Uterus (tissue), 3 donors: ENCODE measurements at regions not wholly inside any gene's neighbourhood (a gene's known extent, or its start where the extent isn't known, plus 50 kb on each side); places are given as distances from the start of the nearest gene placed in this dataset.
A peak's percentile ranks its signal among the peaks of the same experiment; 100 is the strongest.

ENCODE experiments used
- DNase-seq, 2 donors: peaks; one replicate each; pipeline ENCODE4 v3.0.0-alpha.2; 2019 to 2020
- H3K27ac ChIP-seq, 2 donors: fragments of 200-600 bp; sonication (generic); 1 replicate in 1 of 2; 2 replicates in 1 of 2; pipeline ENCODE4 v1.5.1; 2016 to 2018
- H3K27me3 ChIP-seq, 2 donors: fragments of 200-600 bp; sonication (generic); one replicate each; pipeline ENCODE4 v1.5.1; 2018 to 2019; ENCODE audit warnings: control low read depth in 1 of 2
- H3K36me3 ChIP-seq, 2 donors: fragments of 200-600 bp; sonication (generic); one replicate each; pipeline ENCODE4 v1.5.1; 2019; ENCODE audit warnings: control low read depth in 1 of 2
- H3K4me1 ChIP-seq, 2 donors: fragments of 200-600 bp; sonication (generic); one replicate each; pipeline ENCODE4 v1.5.1; 2018 to 2019; ENCODE audit warnings: control low read depth in 1 of 2
- H3K4me3 ChIP-seq, 2 donors: fragments of 200-600 bp; sonication (generic); 1 replicate in 1 of 2; 2 replicates in 1 of 2; pipeline ENCODE4 v1.5.1; 2018 to 2019; ENCODE audit warnings: mild to moderate bottlenecking in 1 of 2
- H3K9me3 ChIP-seq, 2 donors: fragments of 200-600 bp; sonication (generic); one replicate each; pipeline ENCODE4 v1.5.1; 2019; ENCODE audit warnings: control low read depth in 1 of 2
- CTCF ChIP-seq, 4 experiments: fragments of 200-600 bp in 2 of 4; fragments of 450-650 bp in 2 of 4; sonication (generic) in 2 of 4; IDR thresholded peaks; one replicate each; pipeline ENCODE4 v1.5.1; 2016 to 2019; ENCODE audit warnings: antibody characterized with exemption in 4 of 4, mild to moderate bottlenecking in 2 of 4, moderate library complexity in 1 of 4
- POLR2A ChIP-seq, 2 donors: fragments of 450-650 bp; IDR thresholded peaks; one replicate each; pipeline ENCODE4 v1.6.1; 2016; ENCODE audit warnings: antibody characterized with exemption in 2 of 2, mild to moderate bottlenecking in 1 of 2, moderate library complexity in 1 of 2
- intact Hi-C: fragments of 100-400 bp; cut with DNase I; formaldehyde crosslinking; loops from one replicate; pipeline ENCODE4 v1.15.1; 2023; ENCODE audit warnings: low total_unique reads
- donor health status: DM: yes; HTN: yes; CAD: no.

DNA sequence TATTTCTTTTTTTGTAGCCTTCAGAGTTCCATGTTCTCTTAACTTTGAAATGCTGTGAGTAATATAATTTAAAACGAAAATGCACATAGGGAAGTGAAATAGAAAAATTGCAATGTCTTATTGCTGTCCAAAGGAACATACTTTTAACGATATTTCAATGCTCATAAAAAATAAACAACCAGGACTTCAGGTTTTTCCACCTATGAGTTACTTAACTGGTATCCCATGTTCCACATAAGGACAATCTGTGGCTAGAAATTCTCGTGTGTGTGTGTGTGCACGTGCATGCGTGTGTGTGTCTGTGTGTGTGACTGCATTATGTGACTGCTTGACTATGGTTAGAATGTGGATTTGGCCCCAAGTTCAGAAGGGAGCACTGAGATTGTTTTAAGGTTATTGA is 200.8 kb upstream of the ADGRL4 start:
- H3K27ac ChIP-seq, result no peak overlapping the region
- H3K4me3 ChIP-seq, result no peak overlapping the region
- no peaks in the 10 kb centered on the region for H3K9me3 ChIP-seq
- TF ChIP-seq POLR2A (IDR thresholded peaks at IDR 0.05) (no peak), CTCF (IDR thresholded peaks at IDR 0.05) (no peak)
- no peaks in the 10 kb centered on the region for H3K36me3 ChIP-seq
- intact Hi-C loops, result no loop called here
- DNase-seq, result no peak
- no peaks in the 10 kb centered on the region for H3K27me3 ChIP-seq
- H3K4me1 ChIP-seq, result no peaks in the 10 kb centered on the region

DNA sequence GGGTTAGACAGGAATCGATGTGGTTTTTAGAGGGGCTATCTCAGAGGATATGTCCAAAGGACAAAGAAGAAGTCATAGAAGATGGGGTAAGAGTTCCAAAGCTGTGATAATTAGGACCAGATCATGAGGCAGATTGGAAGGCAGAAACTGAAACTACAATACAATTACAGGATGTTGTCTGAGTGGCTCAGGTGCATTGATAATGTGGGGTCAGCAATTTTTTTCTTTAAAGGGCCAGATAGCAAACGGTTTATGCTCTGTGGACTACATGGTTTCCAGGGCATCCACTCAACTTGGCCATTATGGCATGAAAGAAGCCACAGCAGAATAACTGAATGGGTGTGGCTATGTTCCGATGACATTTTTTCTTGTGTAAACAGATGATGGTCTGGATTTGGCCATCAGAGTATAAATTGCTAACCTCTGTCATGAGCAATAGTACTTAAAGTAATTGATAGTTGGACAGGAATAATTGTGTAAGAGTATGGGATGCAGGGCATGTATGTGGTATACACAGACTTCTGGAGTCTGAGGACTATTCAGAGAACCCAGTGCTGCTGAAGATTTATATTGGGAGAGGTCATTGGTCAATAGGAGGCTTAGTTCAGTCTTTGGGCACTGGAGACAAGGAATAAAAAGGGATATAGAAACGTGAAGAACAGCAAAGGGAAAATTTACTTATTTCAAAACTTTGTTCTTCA is 198.4 kb upstream of the ADGRL4 start:
- no peak for DNase-seq
- H3K4me3 ChIP-seq, result no peak overlapping the region
- no peak for TF ChIP-seq CTCF (IDR thresholded peaks at IDR 0.05)
- TF ChIP-seq POLR2A (IDR thresholded peaks at IDR 0.05), result no peak
- H3K9me3 ChIP-seq, result no peaks in the 10 kb centered on the region
- intact Hi-C loops, result no loop called here
- no peaks in the 10 kb centered on the region for H3K36me3 ChIP-seq
- no peaks in the 10 kb centered on the region for H3K4me1 ChIP-seq
- H3K27me3 ChIP-seq, result no peaks in the 10 kb centered on the region
- no peak overlapping the region for H3K27ac ChIP-seq

GRCh38 chr1:79198832-79199231 is 192.3 kb upstream of the ADGRL4 start:
- Histone ChIP-seq H3K27me3 (no peaks in the 10 kb centered on the region), H3K27ac (no peak overlapping the region), H3K4me1 (no peaks in the 10 kb centered on the region), H3K9me3 (no peaks in the 10 kb centered on the region), H3K4me3 (no peak overlapping the region), H3K36me3 (no peaks in the 10 kb centered on the region)
- intact Hi-C loops, result no loop called here
- DNase-seq, result no peak
- TF ChIP-seq POLR2A (IDR thresholded peaks at IDR 0.05), result no peak
- TF ChIP-seq CTCF (IDR thresholded peaks at IDR 0.05), result no peak

DNA sequence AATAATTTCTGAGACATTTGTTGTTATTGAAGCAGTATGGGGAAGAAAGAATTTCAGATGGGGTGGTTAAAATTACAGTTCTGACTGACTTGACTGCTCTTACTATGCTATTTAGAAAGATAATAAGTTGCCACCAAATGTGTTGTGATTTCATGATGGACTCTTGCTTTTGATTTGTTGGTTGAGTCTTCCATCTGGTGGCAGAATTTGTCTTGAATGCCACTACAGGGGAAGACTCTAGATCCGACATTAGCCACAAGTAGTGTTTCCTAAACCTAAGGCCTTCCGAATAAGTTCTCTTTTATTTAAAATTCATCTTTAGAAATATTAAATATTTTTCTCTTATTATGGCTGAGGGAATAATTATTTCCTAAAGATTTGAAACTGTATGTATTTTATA is 190.9 kb upstream of the ADGRL4 start:
- TF ChIP-seq CTCF (IDR thresholded peaks at IDR 0.05) (peak in 1 of 4 experiments; percentile 40), POLR2A (IDR thresholded peaks at IDR 0.05) (no peak)
- H3K27ac ChIP-seq, result no peak overlapping the region
- no peak for DNase-seq
- H3K4me1 ChIP-seq, result no peaks in the 10 kb centered on the region
- H3K9me3 ChIP-seq, result no peaks in the 10 kb centered on the region
- no peaks in the 10 kb centered on the region for H3K27me3 ChIP-seq
- intact Hi-C loops, result no loop called here
- H3K36me3 ChIP-seq, result no peaks in the 10 kb centered on the region
- H3K4me3 ChIP-seq, result no peak overlapping the region

GRCh38 chr1:79196211-79196610 is 189.7 kb upstream of the ADGRL4 start:
- Histone ChIP-seq H3K9me3 (no peaks in the 10 kb centered on the region), H3K4me1 (no peaks in the 10 kb centered on the region), H3K4me3 (no peak overlapping the region), H3K36me3 (no peaks in the 10 kb centered on the region), H3K27me3 (no peaks in the 10 kb centered on the region), H3K27ac (no peak overlapping the region)
- TF ChIP-seq POLR2A (IDR thresholded peaks at IDR 0.05) (no peak), CTCF (IDR thresholded peaks at IDR 0.05) (no peak)
- DNase-seq, result no peak
- intact Hi-C loops, result no loop called here
